ENCODE measurements at regions not wholly inside any gene's neighbourhood (a gene's known extent, or its start where the extent isn't known, plus 50 kb on each side); places are given as distances from the start of the nearest gene placed in this dataset.

DNA sequence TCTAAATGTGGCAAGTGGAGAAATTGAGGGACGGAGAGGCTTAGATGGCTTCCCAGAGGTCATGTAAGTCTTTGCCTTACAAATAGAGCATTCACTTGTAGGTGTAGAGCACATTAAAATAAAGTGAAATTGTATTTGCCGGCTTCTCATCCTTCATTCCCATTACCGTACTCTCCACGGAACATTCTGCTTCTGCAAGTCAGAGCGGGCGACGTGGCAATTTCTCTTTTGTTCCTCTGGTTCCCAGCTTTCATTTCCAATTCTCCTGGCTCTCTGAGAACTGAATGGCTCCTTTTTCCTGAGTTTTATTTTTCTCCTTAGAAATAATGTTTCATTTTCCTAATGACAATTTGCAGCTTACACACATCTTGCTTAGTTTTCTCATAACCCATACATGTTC is 51.3 kb upstream of the PFKP start:
- no peak for FAIRE-seq

- FAIRE-seq = no peak
Observed at GRCh38 chr10:3014968-3015367, 52.4 kb upstream of the PFKP start.

GRCh38 chr10:3012223-3012622 is 55.1 kb upstream of the PFKP start:
- FAIRE-seq = no peak

DNA sequence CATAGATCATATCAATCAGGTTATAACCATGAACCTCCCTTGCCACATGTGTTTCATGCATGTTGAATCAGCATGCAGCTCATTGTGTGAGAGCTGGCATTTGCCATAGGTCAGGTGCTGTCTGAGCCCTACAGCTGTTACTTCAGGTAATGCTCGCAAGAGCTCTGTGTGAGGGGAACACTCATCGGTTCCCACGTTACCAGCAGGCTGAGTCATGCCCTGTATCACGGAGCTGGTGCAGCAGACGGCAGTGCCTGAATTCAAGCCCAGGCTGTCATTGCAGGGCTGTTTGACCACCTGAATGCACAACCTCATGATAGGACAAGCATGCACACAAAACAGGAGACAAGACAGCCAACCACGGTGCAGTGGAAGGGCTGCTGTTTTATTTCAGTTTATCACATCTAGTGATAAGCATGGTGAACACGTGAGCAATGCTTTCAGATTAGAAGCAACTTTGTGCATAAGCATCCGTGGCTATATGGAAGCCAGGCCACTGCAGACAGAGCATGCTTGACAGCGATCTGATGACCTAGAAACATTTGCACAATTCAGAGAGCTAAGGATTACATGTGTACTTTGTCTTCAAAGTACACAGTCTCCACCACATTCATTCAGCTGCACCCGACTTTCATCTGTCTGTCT is 56.4 kb upstream of the PFKP start:
- FAIRE-seq = no peak

- FAIRE-seq = no peak
Observed at GRCh38 chr10:3010334-3010733, 57.0 kb upstream of the PFKP start.

DNA sequence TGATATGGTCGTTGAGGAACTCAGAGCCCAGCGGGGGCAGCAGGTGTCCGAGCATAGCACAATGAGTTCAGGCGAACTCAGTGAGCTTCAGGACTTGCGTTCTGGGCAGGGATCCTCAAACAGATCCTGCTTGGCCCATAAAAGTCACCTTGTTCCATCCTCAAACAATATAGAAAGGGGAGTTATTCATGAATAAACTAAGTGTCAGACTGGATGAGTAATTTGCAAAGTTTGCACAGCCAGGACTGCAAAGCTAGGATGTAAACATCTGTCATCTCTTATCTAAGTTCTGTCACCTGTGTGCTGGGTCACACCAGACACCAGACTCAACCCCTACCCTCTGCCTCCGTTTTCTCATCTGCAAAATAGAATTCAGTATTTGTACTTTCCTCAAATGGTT is 58.0 kb upstream of the PFKP start:
- FAIRE-seq = no peak

GRCh38 chr10:3008518-3009195 is 58.7 kb upstream of the PFKP start:
- no peak for FAIRE-seq

DNA sequence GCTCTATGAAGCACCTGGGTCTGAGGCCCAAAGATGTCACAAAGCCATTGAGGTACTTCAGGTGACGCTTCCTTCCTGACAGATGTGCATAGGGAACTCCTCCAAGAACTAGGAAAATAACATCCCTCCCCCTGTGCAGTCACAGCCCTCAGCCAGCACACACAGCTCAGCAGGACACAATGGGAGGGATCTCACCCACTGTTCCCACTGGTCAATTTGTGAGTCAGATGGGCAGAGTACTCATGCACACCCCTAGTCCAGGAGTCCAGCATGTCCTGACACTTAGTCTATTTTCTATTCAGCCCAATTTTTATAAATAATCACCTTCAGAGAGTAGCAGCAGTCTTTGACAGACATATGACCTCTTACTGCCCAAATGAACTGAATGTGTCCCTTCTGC is 60.7 kb upstream of the PFKP start:
- FAIRE-seq = no peak

DNA sequence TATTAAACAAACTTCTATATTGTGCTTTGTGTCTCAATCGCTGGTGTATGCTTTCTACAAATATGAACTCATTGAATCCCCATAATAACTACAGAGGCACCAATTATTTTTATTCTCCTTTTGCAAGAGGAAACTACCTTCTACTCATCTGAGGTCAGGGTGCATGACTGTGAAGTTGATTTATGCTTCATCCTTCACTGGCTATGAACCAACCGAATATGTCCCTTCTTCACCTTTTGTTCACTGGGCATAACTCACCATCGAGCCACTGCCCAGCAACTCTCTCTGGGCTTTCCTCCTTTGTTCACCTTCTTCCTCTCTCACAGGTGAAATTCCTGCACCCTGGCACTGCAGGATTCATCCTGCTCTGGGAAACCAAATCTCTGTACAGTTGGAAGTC is 61.3 kb upstream of the PFKP start:
- no peak for FAIRE-seq

GRCh38 chr10:3002304-3002703 is 65.0 kb upstream of the PFKP start:
- no peak for FAIRE-seq

GRCh38 chr10:3000048-3000447 is 67.3 kb upstream of the PFKP start:
- FAIRE-seq = no peak

GRCh38 chr10:2994221-2994961 is 73.0 kb upstream of the PFKP start:
- no peak for FAIRE-seq

- FAIRE-seq = no peak
Observed at GRCh38 chr10:2993636-2994035, 73.7 kb upstream of the PFKP start.

DNA sequence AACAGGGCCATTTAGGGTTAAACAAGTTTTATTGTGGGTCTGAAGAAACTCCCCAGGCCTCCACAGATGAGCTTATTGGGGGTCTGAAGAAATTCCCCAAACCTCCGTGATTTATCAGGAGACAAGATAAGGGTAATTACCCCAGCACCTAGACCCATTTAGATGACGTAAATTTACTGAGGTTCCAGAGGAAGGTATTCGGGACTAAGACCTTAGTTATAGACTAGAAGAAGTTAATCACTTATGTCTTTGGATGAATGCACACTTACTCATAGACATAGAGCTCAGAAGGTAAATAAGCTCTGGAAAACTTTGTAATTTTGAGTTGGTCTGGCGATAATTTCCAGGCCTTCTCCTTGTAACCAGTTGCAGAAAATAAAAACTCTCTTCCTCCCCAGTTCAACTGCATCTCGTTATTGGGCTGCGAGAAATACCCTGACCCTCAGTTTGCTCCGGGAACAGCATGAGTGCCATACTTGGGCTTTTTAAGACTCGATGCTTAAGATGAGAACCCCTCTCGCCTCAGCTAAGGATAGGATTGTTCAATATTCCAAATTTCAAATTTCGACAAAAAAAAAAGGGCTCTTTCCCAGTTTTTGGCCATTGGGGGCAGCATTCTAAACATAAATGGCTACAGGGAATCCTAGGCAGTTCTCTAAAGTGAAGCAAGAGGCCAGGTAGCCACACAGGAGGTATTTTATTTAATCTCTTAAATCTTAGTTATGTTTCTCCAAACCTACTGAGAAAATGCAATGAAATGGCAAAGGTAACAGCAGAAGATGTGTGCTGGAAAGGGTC is 74.7 kb upstream of the PFKP start:
- no peak for FAIRE-seq

DNA sequence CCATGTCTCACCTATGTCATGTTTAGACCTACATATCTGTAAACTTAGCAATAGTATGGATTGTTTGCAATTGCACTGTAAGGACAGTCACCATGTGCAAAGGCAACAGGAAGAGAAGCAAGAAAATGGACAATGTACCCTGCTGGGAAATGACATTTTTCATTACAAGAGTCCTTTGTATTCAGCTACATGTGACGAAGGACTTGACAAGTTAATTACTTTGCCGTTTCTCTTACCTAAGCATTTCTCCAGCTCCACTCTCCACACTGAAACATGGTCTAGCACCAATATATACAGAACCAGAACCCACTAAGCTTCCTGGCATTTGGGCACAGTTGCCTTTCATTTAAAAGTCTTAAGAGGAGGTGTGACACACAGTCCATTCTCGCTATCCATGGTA is 76.6 kb upstream of the PFKP start:
- no peak for FAIRE-seq

- FAIRE-seq = no peak
Observed at GRCh38 chr10:2989292-2989947, 77.9 kb upstream of the PFKP start.

- no peak for FAIRE-seq
Observed at GRCh38 chr10:2987185-2987768, 80.1 kb upstream of the PFKP start.

DNA sequence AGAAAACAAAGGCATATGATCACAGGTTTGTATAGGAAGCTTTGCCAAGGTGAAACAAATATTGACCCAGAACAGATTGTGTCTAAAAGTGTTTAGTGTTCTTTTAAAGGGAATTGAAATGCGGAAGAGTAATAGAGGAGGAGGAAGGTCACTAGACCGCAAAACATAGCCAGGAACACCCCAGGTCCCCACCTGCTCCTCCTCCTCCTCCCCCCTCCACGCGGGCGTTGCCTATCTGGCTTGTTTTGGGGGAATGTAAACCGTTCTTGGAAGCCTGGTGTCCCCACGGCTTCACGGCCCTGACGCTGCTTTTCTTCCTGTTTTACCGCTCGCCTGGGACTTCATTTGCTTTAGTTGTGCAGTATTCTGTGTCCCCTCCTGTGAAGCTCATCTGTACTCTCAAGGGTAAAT is 81.0 kb upstream of the PFKP start:
- no peak for FAIRE-seq

DNA sequence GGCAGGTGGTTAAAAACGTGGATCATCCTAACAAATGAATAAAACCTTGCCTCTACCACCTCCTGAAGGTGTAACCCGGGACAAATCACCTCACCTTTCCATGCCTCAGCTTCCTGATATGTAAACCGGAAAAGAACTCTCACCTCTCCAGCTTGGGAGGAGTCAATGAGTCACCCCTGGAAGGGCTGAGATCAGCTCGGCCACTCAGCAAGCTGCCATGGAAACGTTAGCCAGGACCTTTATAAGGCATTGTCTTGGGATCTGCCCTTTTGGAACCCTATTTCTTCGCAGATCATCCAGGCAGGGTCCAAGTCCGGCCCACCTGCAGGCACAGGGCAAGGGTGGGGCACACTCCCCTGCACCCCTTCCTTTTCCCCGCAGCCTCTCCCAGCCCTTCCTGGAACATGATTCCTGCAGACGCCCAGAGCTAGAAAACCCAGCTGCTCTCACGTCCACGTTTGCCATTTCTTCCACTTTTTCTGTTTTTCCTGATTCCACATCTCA is 81.6 kb upstream of the PFKP start:
- FAIRE-seq = no peak

DNA sequence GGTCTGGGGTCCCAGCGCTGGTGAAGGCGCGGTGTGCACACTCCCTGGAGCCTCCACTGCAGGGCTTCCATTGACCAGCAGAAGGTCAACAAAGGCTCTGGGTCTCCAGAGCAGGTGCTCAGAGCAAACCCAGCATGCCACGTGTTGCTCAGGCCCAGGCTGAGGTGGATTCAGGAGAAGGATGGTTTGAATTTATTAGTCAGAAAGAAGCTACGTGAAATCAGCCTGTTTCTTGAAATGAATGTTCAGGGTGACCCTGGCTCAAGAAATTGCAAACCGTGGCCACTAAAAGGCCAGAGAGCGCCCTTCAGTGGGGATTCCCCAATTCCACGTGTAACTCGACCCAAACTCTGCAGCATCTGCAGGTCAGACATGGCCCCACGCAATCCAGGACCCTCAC is 82.7 kb upstream of the PFKP start:
- FAIRE-seq = no peak

DNA sequence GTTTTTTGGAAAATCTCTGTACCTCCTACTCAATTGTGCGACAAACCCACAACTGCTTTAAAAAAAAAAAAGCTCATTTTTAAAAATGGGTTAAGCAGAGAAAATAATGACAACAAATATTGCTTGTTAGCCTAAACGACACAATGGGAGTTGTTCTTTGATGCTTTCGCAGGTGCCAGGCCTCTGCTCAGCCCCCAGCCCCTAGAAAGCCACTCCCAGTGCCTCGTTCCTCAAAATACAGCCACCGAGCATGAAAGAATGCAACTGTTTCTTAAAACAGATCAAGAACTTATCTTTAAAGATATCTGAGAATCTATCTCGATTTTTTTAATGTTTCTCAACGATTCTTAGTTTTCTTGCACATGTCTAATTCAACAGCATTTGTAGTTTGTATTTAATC is 85.2 kb upstream of the PFKP start:
- FAIRE-seq = no peak

- FAIRE-seq = no peak
Observed at GRCh38 chr10:2981361-2981801, 86.0 kb upstream of the PFKP start.

Measured in A204.1 (cell line).